NK-92 treated with Interleukin-12 subunit alpha and Interleukin-12 subunit beta, amount 100 ng/mL, for 24 hours (cell line): ENCODE measurements at regions not wholly inside any gene's neighbourhood (a gene's known extent, or its start where the extent isn't known, plus 50 kb on each side); places are given as distances from the start of the nearest gene placed in this dataset.
"Not testable (repeated sequence)": the region's sequence is repeated elsewhere in the genome, so short reads cannot be mapped to it uniquely, and the experiment has no call there.

Experiments used
- DNase-seq: peaks from one replicate; lab custom pipeline; 2025; lab: John Stamatoyannopoulos, UW

- DNase-seq: no peak
These were observed 147.6 kb upstream of the TMEM168 start for GRCh38 chr7:112937651-112938415.

GRCh38 chr7:112933598-112933997 lies 143.4 kb upstream of the TMEM168 start:
- no peak for DNase-seq

- DNase-seq: no peak
These were observed 140.6 kb upstream of the TMEM168 start for GRCh38 chr7:112930787-112931186.

- no peak for DNase-seq
These were observed 139.2 kb upstream of the TMEM168 start for GRCh38 chr7:112929421-112929820.

- DNase-seq: no peak
These were observed 135.8 kb upstream of the TMEM168 start for GRCh38 chr7:112926018-112926417.

GRCh38 chr7:112922546-112922945 lies 132.4 kb upstream of the TMEM168 start:
- not testable (repeated sequence) for DNase-seq

GRCh38 chr7:112916431-112916830 lies 126.2 kb upstream of the TMEM168 start:
- not testable (repeated sequence) for DNase-seq

- no peak for DNase-seq
These were observed 117.9 kb upstream of the TMEM168 start for GRCh38 chr7:112908086-112908485.

- no peak for DNase-seq
These were observed 117.5 kb upstream of the TMEM168 start for GRCh38 chr7:112907658-112908057.

- DNase-seq: no peak
These were observed 115.8 kb upstream of the TMEM168 start for GRCh38 chr7:112905950-112906349.

- DNase-seq: no peak
These were observed 115.2 kb upstream of the TMEM168 start for GRCh38 chr7:112905413-112905812.

- peak; percentile 12 for DNase-seq
These were observed 108.5 kb upstream of the TMEM168 start for GRCh38 chr7:112898432-112899290.

GRCh38 chr7:112897839-112898431 lies 107.7 kb upstream of the TMEM168 start:
- DNase-seq: no peak

GRCh38 chr7:112896026-112896601 lies 105.9 kb upstream of the TMEM168 start:
- no peak for DNase-seq

GRCh38 chr7:112892263-112892662 lies 102.1 kb upstream of the TMEM168 start:
- no peak for DNase-seq

- DNase-seq: no peak
These were observed 101.5 kb upstream of the TMEM168 start for GRCh38 chr7:112891698-112892097.

- DNase-seq: no peak
These were observed 99.7 kb upstream of the TMEM168 start for GRCh38 chr7:112889834-112890438.

GRCh38 chr7:112889268-112889667 lies 99.1 kb upstream of the TMEM168 start:
- no peak for DNase-seq

GRCh38 chr7:112888781-112889180 lies 98.6 kb upstream of the TMEM168 start:
- no peak for DNase-seq

- DNase-seq: no peak
These were observed 97.8 kb upstream of the TMEM168 start for GRCh38 chr7:112887976-112888375.

- DNase-seq: no peak
These were observed 97.1 kb upstream of the TMEM168 start for GRCh38 chr7:112887337-112887736.

- DNase-seq: no peak
These were observed 96.0 kb upstream of the TMEM168 start for GRCh38 chr7:112886208-112886607.
